ENCODE measurements at regions not wholly inside any gene's neighbourhood (a gene's known extent, or its start where the extent isn't known, plus 50 kb on each side); places are given as distances from the start of the nearest gene placed in this dataset.

- Histone ChIP-seq H3K4me1 (replicated peaks; ENCODE audit: insufficient read depth) (no peaks in the 10 kb centered on the region), H3F3A (ENCODE audit: insufficient read depth, low read depth) (no peaks in the 10 kb centered on the region), H3K4me3 (no peak overlapping the region), H3K27me3 (ENCODE audit: insufficient read depth, low read depth) (peaks cover 98% of the 10 kb centered on the region), H3K9me3 (ENCODE audit: insufficient read depth, low read depth) (no peaks in the 10 kb centered on the region), H3K9me2 (ENCODE audit: insufficient read depth) (no peaks in the 10 kb centered on the region), H3K36me3 (ENCODE audit: low read depth) (no peaks in the 10 kb centered on the region), H2AFZ (no peak overlapping the region), H3K79me2 (ENCODE audit: low read depth) (no peaks in the 10 kb centered on the region), H3K4me2 (no peak overlapping the region), H4K20me1 (ENCODE audit: insufficient read depth) (no peaks in the 10 kb centered on the region), H3K27ac (no peak overlapping the region)
- no TSS peak for BruUV-seq (replicated peaks)
- CTCF ChIA-PET = no interaction called here
- no peak for DNase-seq
- TF ChIP-seq EZH2 (IDR thresholded peaks at IDR 0.05; ENCODE audit: low read depth) = no peak
- no peak for TF ChIP-seq CTCF (conservative IDR thresholded peaks at IDR 0.05)
- POLR2A ChIA-PET (ENCODE audit: unreplicated experiment) = no interaction called here
- intact Hi-C loops (cut with micrococcal nuclease; ENCODE audit: unreplicated experiment) = no loop called here
Observed at GRCh38 chr6:168916576-168917211, 337.0 kb downstream of the THBS2 start.

GRCh38 chr6:168915855-168916254 is 337.8 kb downstream of the THBS2 start:
- ChIA-PET POLR2A (ENCODE audit: unreplicated experiment) (no interaction called here), CTCF (no interaction called here)
- no peaks in the 10 kb centered on the region for H3K79me2 ChIP-seq (ENCODE audit: low read depth)
- no peaks in the 10 kb centered on the region for H3K9me2 ChIP-seq (ENCODE audit: insufficient read depth)
- no peaks in the 10 kb centered on the region for H3K9me3 ChIP-seq (ENCODE audit: insufficient read depth, low read depth)
- no peak for DNase-seq
- H3K27me3 ChIP-seq (ENCODE audit: insufficient read depth, low read depth) = peaks cover 98% of the 10 kb centered on the region
- BruUV-seq (replicated peaks) = no TSS peak
- no peaks in the 10 kb centered on the region for H3K4me1 ChIP-seq (replicated peaks; ENCODE audit: insufficient read depth)
- no peaks in the 10 kb centered on the region for H3F3A ChIP-seq (ENCODE audit: insufficient read depth, low read depth)
- H3K36me3 ChIP-seq (ENCODE audit: low read depth) = no peaks in the 10 kb centered on the region
- no peak overlapping the region for H3K4me3 ChIP-seq
- no peaks in the 10 kb centered on the region for H4K20me1 ChIP-seq (ENCODE audit: insufficient read depth)
- intact Hi-C loops (cut with micrococcal nuclease; ENCODE audit: unreplicated experiment) = no loop called here
- no peak overlapping the region for H2AFZ ChIP-seq
- TF ChIP-seq CTCF (conservative IDR thresholded peaks at IDR 0.05) (no peak), EZH2 (IDR thresholded peaks at IDR 0.05; ENCODE audit: low read depth) (no peak)
- H3K27ac ChIP-seq = no peak overlapping the region
- no peak overlapping the region for H3K4me2 ChIP-seq

GRCh38 chr6:168915242-168915641 is 338.4 kb downstream of the THBS2 start:
- no TSS peak for BruUV-seq (replicated peaks)
- no peak overlapping the region for H2AFZ ChIP-seq
- POLR2A ChIA-PET (ENCODE audit: unreplicated experiment) = no interaction called here

More at GRCh38 chr6:168915242-168915641, 338.4 kb downstream of the THBS2 start:
- CTCF ChIA-PET = no interaction called here
- Histone ChIP-seq H3K4me2 (no peak overlapping the region), H3K4me1 (replicated peaks; ENCODE audit: insufficient read depth) (no peaks in the 10 kb centered on the region), H3K9me2 (ENCODE audit: insufficient read depth) (no peaks in the 10 kb centered on the region), H3F3A (ENCODE audit: insufficient read depth, low read depth) (no peaks in the 10 kb centered on the region), H3K36me3 (ENCODE audit: low read depth) (no peaks in the 10 kb centered on the region), H4K20me1 (ENCODE audit: insufficient read depth) (no peaks in the 10 kb centered on the region), H3K9me3 (ENCODE audit: insufficient read depth, low read depth) (no peaks in the 10 kb centered on the region), H3K27me3 (ENCODE audit: insufficient read depth, low read depth) (peaks cover 96% of the 10 kb centered on the region), H3K27ac (no peak overlapping the region), H3K4me3 (no peak overlapping the region), H3K79me2 (ENCODE audit: low read depth) (no peaks in the 10 kb centered on the region)
- no peak for DNase-seq
- TF ChIP-seq CTCF (conservative IDR thresholded peaks at IDR 0.05) (no peak), EZH2 (IDR thresholded peaks at IDR 0.05; ENCODE audit: low read depth) (no peak)
- intact Hi-C loops (cut with micrococcal nuclease; ENCODE audit: unreplicated experiment) = no loop called here
